Endothelial cell of umbilical vein (primary cell): ENCODE measurements at regions not wholly inside any gene's neighbourhood (a gene's known extent, or its start where the extent isn't known, plus 50 kb on each side); places are given as distances from the start of the nearest gene placed in this dataset.

Experiments
- BruUV-seq: library from RNA; stranded (reverse); fragments of 400-500 nt; replicated peaks from 2 replicates; lab custom pipeline; 2021; lab: Mats Ljungman, UMichigan
- CTCF ChIA-PET: fragments of 300-600, 350-600 bp; sonication (Branson Sonifier 250); formaldehyde crosslinking; loops from one replicate; lab custom pipeline; 2021; ENCODE audit warnings: antibody characterized with exemption, inconsistent platforms; lab: Charles Lee
- POLR2A ChIA-PET: fragments of 300-600, 350-600 bp; sonication (Branson Sonifier 250); formaldehyde crosslinking; loops from one replicate; lab custom pipeline; 2021; ENCODE audit warnings: antibody characterized with exemption, inconsistent platforms; lab: Charles Lee
- DNase-seq: peaks from one replicate; pipeline ENCODE4 v3.0.0-alpha.2; 2011; ENCODE audit warnings: low read depth, low spot score
- FAIRE-seq: peaks from 2 replicates; lab custom pipeline; 2011; peaks lifted over from hg19 to GRCh38; lab: Jason Lieb, UNC
- H2AFZ ChIP-seq: 2 replicates; pipeline ENCODE4 v1.6.0; 2012; ENCODE audit warnings: low read depth, low read length, control low read depth, inconsistent platforms
- H3K27ac ChIP-seq: 2 replicates; pipeline ENCODE4 v1.5.1; 2011; ENCODE audit warnings: low read depth, mild to moderate bottlenecking, control low read depth, low read length, moderate library complexity; ENCODE audit not compliant: insufficient read depth
- H3K27me3 ChIP-seq, 2 experiments: 2 replicates each; pipeline versions ENCODE4 v1.6.0 to v1.6.1; 2011; ENCODE audit warnings: low read length in 2 of 2, mixed read lengths in 1 of 2; ENCODE audit not compliant: control insufficient read depth in 2 of 2, insufficient read depth in 2 of 2
- H3K36me3 ChIP-seq, 2 experiments: 2 replicates in 1 of 2; 3 replicates in 1 of 2; pipeline ENCODE4 v1.5.1; 2011; ENCODE audit warnings: low read length in 2 of 2, mild to moderate bottlenecking in 1 of 2, moderate library complexity in 1 of 2; ENCODE audit not compliant: control insufficient read depth in 2 of 2, insufficient read depth in 2 of 2; ENCODE audit errors: extremely low read depth in 1 of 2
- H3K4me1 ChIP-seq: 3 replicates; pipeline ENCODE4 v1.5.1; 2011; ENCODE audit warnings: mild to moderate bottlenecking, low read length; ENCODE audit not compliant: control insufficient read depth, insufficient read depth; ENCODE audit errors: extremely low read depth
- H3K4me2 ChIP-seq: 2 replicates; pipeline ENCODE4 v1.6.1; 2011; ENCODE audit warnings: low read length, control low read depth, mixed read lengths; ENCODE audit not compliant: insufficient read depth
- H3K4me3 ChIP-seq, 3 experiments: fragments of 200-600 bp in 1 of 3; sonication (generic), shearing (Covaris generic) in 1 of 3; replicated peaks in 1 of 3; 2 replicates each; pipeline ENCODE4 v1.5.1; 2011 to 2016; ENCODE audit warnings: control low read depth in 3 of 3, low read length in 3 of 3, mild to moderate bottlenecking in 2 of 3, inconsistent platforms in 1 of 3, low read depth in 1 of 3, moderate library complexity in 1 of 3; ENCODE audit not compliant: insufficient read depth in 1 of 3
- H3K79me2 ChIP-seq: 2 replicates; pipeline ENCODE4 v1.6.0; 2012; ENCODE audit warnings: low read length, inconsistent platforms; ENCODE audit not compliant: control insufficient read depth, insufficient read depth
- H3K9ac ChIP-seq: replicated peaks from 2 replicates; pipeline ENCODE3; 2011; ENCODE audit warnings: low read length, control low read depth; ENCODE audit not compliant: insufficient read depth; ENCODE audit errors: extremely low read depth
- H3K9me1 ChIP-seq: replicated peaks from 3 replicates; pipeline ENCODE4 v1.6.0; 2011; ENCODE audit warnings: mild to moderate bottlenecking, low read length; ENCODE audit not compliant: control insufficient read depth, insufficient read depth; ENCODE audit errors: extremely low read depth
- H3K9me3 ChIP-seq: replicated peaks from 2 replicates; pipeline ENCODE4 v1.5.1; 2012; ENCODE audit warnings: low read length, inconsistent platforms; ENCODE audit not compliant: control insufficient read depth, insufficient read depth
- H4K20me1 ChIP-seq: replicated peaks from 2 replicates; pipeline ENCODE3; 2011; ENCODE audit warnings: mild to moderate bottlenecking, low read length; ENCODE audit not compliant: control insufficient read depth, insufficient read depth; ENCODE audit errors: extremely low read depth
- CTCF ChIP-seq, 2 donors: IDR thresholded peaks; 1 replicate in 1 of 2; 2 replicates in 1 of 2; pipeline ENCODE4 v1.5.1; 2011; ENCODE audit warnings: low read length in 2 of 2, mild to moderate bottlenecking in 2 of 2, moderate library complexity in 2 of 2, control low read depth in 1 of 2, inconsistent platforms in 1 of 2, low read depth in 1 of 2; ENCODE audit not compliant: insufficient read depth in 1 of 2; ENCODE audit errors: extremely low read depth in 1 of 2
- EZH2 ChIP-seq: IDR thresholded peaks from 2 replicates; pipeline ENCODE4 v1.6.1; 2012; ENCODE audit warnings: borderline replicate concordance, low read depth, mild to moderate bottlenecking, moderate library complexity, low read length, inconsistent platforms; ENCODE audit not compliant: severe bottlenecking
- FOS ChIP-seq: IDR thresholded peaks from 2 replicates; pipeline ENCODE4 v1.6.1; 2011; ENCODE audit warnings: mild to moderate bottlenecking, low read length, moderate library complexity, borderline replicate concordance; ENCODE audit not compliant: insufficient read depth
- GATA2 ChIP-seq: IDR thresholded peaks from 2 replicates; pipeline ENCODE4 v1.7.0; 2011; ENCODE audit warnings: low read depth, mild to moderate bottlenecking, moderate library complexity, mixed read lengths, low read length; ENCODE audit not compliant: insufficient read length, insufficient read depth
- JUN ChIP-seq: IDR thresholded peaks from 2 replicates; pipeline ENCODE4 v1.6.1; 2011; ENCODE audit warnings: borderline replicate concordance, low read depth; ENCODE audit not compliant: insufficient read length, insufficient read depth
- MYC ChIP-seq: IDR thresholded peaks from one replicate; pipeline ENCODE4 v1.6.1; 2011; ENCODE audit warnings: mild to moderate bottlenecking, low read depth, low read length
- POLR2A ChIP-seq: IDR thresholded peaks from 2 replicates; pipeline ENCODE4 v1.6.1; 2012; ENCODE audit warnings: low read depth, mild to moderate bottlenecking, control low read depth, low read length
- POLR2AphosphoS5 ChIP-seq: IDR thresholded peaks from 2 replicates; pipeline ENCODE4 v1.6.1; 2012; ENCODE audit warnings: low read depth, mild to moderate bottlenecking, control low read depth, low read length, moderate library complexity; ENCODE audit not compliant: insufficient read depth
- dilution Hi-C: fragments of 300-500 bp; cut with MboI; formaldehyde crosslinking; loops from one replicate; pipeline ENCODE4 v1.15.0; 2019; ENCODE audit warnings: low sequenced_read_pairs; ENCODE audit not compliant: extremely low pct_ligation_motif_present
- intact Hi-C: fragments of 100-400 bp; cut with micrococcal nuclease; formaldehyde crosslinking; loops from one replicate; pipeline ENCODE4 v1.10.0; 2022
- TF ChIP-seq, protein P1 (sequence below): IDR thresholded peaks from 2 replicates; pipeline ENCODE4 v1.6.1; 2011; ENCODE audit not compliant: insufficient read depth, insufficient read length

GRCh38 chr5:56532466-56532865 lies 282.9 kb upstream of the MAP3K1 start:
- H3K9me1 ChIP-seq: no peaks in the 10 kb centered on the region
- FAIRE-seq (no peak), DNase-seq (no peak)
- no peak overlapping the region for H3K4me2 ChIP-seq
- H3K27ac ChIP-seq: no peak overlapping the region
- H4K20me1 ChIP-seq: no peaks in the 10 kb centered on the region
- H3K9ac ChIP-seq: no peak overlapping the region
- dilution Hi-C loops (no loop called here), intact Hi-C loops (no loop called here)
- no peak for TF ChIP-seq POLR2A
- no peak for TF ChIP-seq GATA2
- TF ChIP-seq, protein P1, sequence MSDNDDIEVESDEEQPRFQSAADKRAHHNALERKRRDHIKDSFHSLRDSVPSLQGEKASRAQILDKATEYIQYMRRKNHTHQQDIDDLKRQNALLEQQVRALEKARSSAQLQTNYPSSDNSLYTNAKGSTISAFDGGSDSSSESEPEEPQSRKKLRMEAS: no peak
- TF ChIP-seq CTCF (IDR thresholded peaks at IDR 0.05; ENCODE audit: extremely low read depth in 1 of 2, insufficient read depth in 1 of 2, low read depth in 1 of 2, low read length in 2 of 2): no peak
- no peak for TF ChIP-seq EZH2
- TF ChIP-seq POLR2AphosphoS5: no peak
- no peak for TF ChIP-seq JUN
- TF ChIP-seq MYC: no peak
- TF ChIP-seq FOS: no peak
- ChIA-PET CTCF (interaction anchor here (0.7 kb wide), 1 partner anchor 15 kb away, joined by 3 read pairs; no protein-coding TSS in a partner anchor), POLR2A (no interaction called here)
- H3K36me3 ChIP-seq: no peaks in the 10 kb centered on the region
- BruUV-seq: no TSS peak
- H2AFZ ChIP-seq: no peak overlapping the region
- H3K4me3 ChIP-seq: no peak overlapping the region
- H3K79me2 ChIP-seq: no peaks in the 10 kb centered on the region
- no peaks in the 10 kb centered on the region for H3K4me1 ChIP-seq
- peaks cover 0 to 8% of the 10 kb centered on the region in 2 experiments for H3K27me3 ChIP-seq
- H3K9me3 ChIP-seq: no peaks in the 10 kb centered on the region
